Ectodermal cell (in vitro differentiated cells): ENCODE measurements at regions not wholly inside any gene's neighbourhood (a gene's known extent, or its start where the extent isn't known, plus 50 kb on each side); places are given as distances from the start of the nearest gene placed in this dataset.

ENCODE experiments used
- H3K27ac ChIP-seq: 2 replicates; pipeline ENCODE4 v1.7.0; 2013; ENCODE audit warnings: mild to moderate bottlenecking, low read depth, low read length; ENCODE audit not compliant: insufficient read depth, poor library complexity, severe bottlenecking
- H3K27me3 ChIP-seq: 2 replicates; pipeline ENCODE4 v1.7.0; 2013; ENCODE audit warnings: mild to moderate bottlenecking, low read length; ENCODE audit not compliant: insufficient read depth, control insufficient read depth, poor library complexity, severe bottlenecking
- H3K36me3 ChIP-seq: one replicate; pipeline ENCODE4 v1.7.0; 2013; ENCODE audit warnings: low read length; ENCODE audit not compliant: control insufficient read depth, insufficient read depth
- H3K4me1 ChIP-seq: one replicate; pipeline ENCODE4 v1.7.0; 2013; ENCODE audit warnings: low read length; ENCODE audit not compliant: control insufficient read depth, insufficient read depth
- H3K4me3 ChIP-seq: 2 replicates; pipeline ENCODE4 v1.7.0; 2013; ENCODE audit warnings: low read depth, low read length, control low read depth; ENCODE audit not compliant: insufficient read depth
- H3K9me3 ChIP-seq: 2 replicates; pipeline ENCODE4 v1.7.0; 2013; ENCODE audit warnings: mild to moderate bottlenecking, low read length, moderate library complexity; ENCODE audit not compliant: control insufficient read depth
- WGBS, 2 experiments: methylation state at CpG; one replicate each; pipeline ENCODE4 v1.1.7; 2013; ENCODE audit warnings: missing lambda C conversion rate in 2 of 2; 5-methylcytosine and 5-hydroxymethylcytosine counted together

DNA sequence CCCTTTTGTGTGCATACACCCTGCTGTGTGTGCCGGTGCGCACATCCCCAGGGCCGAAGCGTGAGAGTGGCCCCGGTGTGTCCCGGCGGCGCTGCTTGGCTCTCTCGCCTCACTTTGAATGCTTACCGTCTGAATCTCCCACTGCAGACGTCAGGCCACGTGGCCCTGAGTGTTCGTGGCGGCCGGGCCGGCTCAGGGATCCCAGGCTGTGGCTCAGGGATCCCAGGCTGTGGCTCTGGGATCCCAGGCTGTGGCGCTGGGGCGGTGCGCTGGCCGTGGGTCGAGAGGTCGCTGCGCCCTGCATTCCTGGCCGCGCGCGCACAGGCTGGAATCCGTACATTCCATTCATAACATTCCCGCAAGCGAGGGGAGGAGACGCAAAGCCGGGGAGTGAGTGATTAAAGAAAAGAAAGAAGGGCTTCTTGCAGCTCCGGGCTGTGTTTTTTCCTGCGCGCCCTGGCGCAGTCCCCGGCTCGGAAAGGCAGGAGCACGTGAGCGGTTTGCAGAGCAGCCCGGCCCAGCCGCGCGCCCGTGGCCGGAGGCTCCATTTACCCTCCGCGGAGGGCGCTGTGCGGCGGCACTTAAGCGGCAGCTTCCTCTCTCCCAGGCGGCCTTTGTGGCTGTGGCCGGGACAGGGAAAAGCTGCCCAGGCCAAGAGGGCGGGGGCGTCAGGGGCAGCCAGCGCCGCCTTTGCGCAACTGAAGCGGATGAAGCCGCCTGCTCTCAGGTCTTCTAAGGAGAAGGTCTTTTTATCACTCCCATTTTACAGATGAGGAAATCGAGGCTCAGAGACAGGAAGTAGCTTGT, 87.0 kb upstream of the ALDH1L1 start:
- Histone ChIP-seq H3K36me3 (no peaks in the 10 kb centered on the region), H3K4me3 (peak overlapping the region; percentile 36), H3K27me3 (peaks cover 3% of the 10 kb centered on the region), H3K4me1 (peaks cover 14% of the 10 kb centered on the region), H3K9me3 (no peaks in the 10 kb centered on the region), H3K27ac (peak overlapping the region; percentile 96)
- WGBS, 2 experiments = 5 to 6% methylated on average over 62 of the region's 62 CpGs

- Histone ChIP-seq H3K4me1 (peaks cover 14% of the 10 kb centered on the region), H3K27ac (peak overlapping the region; percentile 96), H3K36me3 (no peaks in the 10 kb centered on the region), H3K27me3 (peaks cover 3% of the 10 kb centered on the region), H3K9me3 (no peaks in the 10 kb centered on the region), H3K4me3 (peak overlapping the region; percentile 36)
- 70 to 73% methylated on average over 8 of the region's 8 CpGs for WGBS, 2 experiments
Measured at GRCh38 chr3:126266850-126267168, 86.4 kb upstream of the ALDH1L1 start.

GRCh38 chr3:126266291-126266840, 86.0 kb upstream of the ALDH1L1 start:
- 69% methylated on average over 15 of the region's 15 CpGs for WGBS, 2 experiments
- H3K9me3 ChIP-seq = no peaks in the 10 kb centered on the region
- H3K27ac ChIP-seq = peak overlapping the region; percentile 96
- peaks cover 3% of the 10 kb centered on the region for H3K27me3 ChIP-seq
- peaks cover 14% of the 10 kb centered on the region for H3K4me1 ChIP-seq
- H3K36me3 ChIP-seq = no peaks in the 10 kb centered on the region
- H3K4me3 ChIP-seq = peak overlapping the region; percentile 36

DNA sequence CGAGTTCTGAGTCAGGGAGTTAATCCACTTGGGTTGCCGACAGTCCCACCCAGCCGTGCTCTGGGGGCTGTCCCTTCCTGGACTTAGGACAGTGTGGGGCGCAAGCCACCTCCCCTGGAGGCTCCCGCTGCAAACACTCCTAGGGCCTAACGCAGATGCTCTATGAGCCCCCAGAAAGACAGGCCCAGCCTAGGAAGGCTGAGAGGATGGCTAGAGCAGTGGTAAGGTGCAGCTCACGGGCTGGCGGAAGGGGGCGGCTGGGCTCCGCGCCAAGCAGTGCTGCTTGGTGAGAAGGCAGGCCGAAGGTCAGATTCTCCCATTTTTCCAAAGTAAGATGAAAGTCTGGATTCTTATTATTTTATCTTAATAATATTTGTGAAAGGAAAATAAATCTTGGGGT, 84.6 kb upstream of the ALDH1L1 start:
- H3K4me3 ChIP-seq = no peak overlapping the region
- no peak overlapping the region for H3K27ac ChIP-seq
- peaks cover 3% of the 10 kb centered on the region for H3K27me3 ChIP-seq
- H3K9me3 ChIP-seq = no peaks in the 10 kb centered on the region
- WGBS, 2 experiments = 88 to 93% methylated on average over 12 of the region's 12 CpGs
- peaks cover 14% of the 10 kb centered on the region for H3K4me1 ChIP-seq
- H3K36me3 ChIP-seq = no peaks in the 10 kb centered on the region

DNA sequence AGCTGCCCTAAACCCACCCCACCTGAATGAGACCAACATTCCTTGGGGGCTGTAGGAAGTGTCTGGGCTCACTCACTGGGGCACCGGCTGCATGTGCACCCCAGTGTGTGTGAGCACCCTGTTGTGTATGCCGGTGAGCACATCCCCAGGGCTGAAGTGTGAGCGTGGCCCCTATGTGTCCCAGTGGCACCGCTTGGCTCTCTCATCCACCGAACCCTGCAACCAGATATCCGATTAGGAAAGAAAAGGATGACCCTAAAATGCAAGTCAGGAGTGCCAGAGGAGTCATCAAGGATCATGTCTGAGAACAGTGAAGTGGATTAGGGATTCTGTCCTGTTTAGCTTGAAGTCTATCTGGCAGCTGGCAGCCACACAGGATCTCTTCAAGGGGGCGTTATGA, 84.0 kb upstream of the ALDH1L1 start:
- H3K9me3 ChIP-seq = no peaks in the 10 kb centered on the region
- no peak overlapping the region for H3K4me3 ChIP-seq
- peaks cover 3% of the 10 kb centered on the region for H3K27me3 ChIP-seq
- no peaks in the 10 kb centered on the region for H3K36me3 ChIP-seq
- H3K27ac ChIP-seq = no peak overlapping the region
- H3K4me1 ChIP-seq = peaks cover 14% of the 10 kb centered on the region
- WGBS, 2 experiments = 87% methylated on average over 7 of the region's 7 CpGs

GRCh38 chr3:126263971-126264370, 83.6 kb upstream of the ALDH1L1 start:
- H3K4me3 ChIP-seq = no peak overlapping the region
- 90 to 95% methylated on average over 4 of the region's 4 CpGs for WGBS, 2 experiments
- H3K9me3 ChIP-seq = no peaks in the 10 kb centered on the region
- no peak overlapping the region for H3K27ac ChIP-seq
- no peaks in the 10 kb centered on the region for H3K36me3 ChIP-seq
- H3K4me1 ChIP-seq = peaks cover 14% of the 10 kb centered on the region
- peaks cover 3% of the 10 kb centered on the region for H3K27me3 ChIP-seq

DNA sequence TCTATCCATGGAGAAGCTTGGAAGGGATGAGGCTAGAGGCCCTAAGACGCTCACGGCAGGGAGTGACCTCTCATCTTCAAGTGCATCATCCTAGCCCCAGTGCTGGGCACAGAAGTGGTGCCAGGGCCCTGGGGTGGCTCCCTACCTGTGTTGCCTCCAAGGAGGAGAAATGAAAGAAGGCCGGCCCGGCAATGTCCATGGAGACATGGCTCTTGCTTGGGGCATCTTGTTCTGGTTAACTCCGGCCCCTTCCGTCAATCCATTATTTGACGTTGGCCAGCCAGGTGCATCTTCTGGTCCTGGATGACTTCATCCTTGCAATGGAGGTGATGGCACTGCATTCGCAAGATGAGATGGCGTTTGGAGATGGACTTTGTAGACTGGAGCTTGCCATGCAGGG, 83.2 kb upstream of the ALDH1L1 start:
- Histone ChIP-seq H3K27me3 (peaks cover 3% of the 10 kb centered on the region), H3K4me1 (peaks cover 14% of the 10 kb centered on the region), H3K36me3 (no peaks in the 10 kb centered on the region), H3K9me3 (no peaks in the 10 kb centered on the region), H3K4me3 (no peak overlapping the region), H3K27ac (no peak overlapping the region)
- WGBS, 2 experiments = 96% methylated on average over 9 of the region's 9 CpGs

DNA sequence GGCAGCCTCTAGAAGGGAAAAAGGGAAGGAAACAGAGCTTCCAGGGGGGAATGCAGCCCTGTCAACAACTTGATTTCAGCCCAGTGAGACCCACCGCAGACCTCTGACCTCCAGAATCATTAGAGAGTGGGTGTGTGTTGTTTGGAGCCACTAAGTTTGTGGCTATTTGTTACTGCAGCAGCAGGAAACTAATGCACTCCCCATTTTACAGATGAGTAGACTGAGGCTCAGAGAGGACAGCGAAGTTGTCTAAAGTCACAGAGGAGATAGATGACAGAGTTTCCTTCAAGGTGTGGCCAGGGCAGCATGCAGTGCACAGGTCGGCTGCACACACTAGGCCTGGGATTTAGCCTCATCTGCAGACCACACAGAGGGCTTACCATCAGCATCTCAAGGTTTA, 81.8 kb upstream of the ALDH1L1 start:
- no peaks in the 10 kb centered on the region for H3K36me3 ChIP-seq
- H3K27me3 ChIP-seq = peaks cover 3% of the 10 kb centered on the region
- no peaks in the 10 kb centered on the region for H3K9me3 ChIP-seq
- H3K4me3 ChIP-seq = no peak overlapping the region
- H3K4me1 ChIP-seq = peaks cover 7% of the 10 kb centered on the region
- H3K27ac ChIP-seq = no peak overlapping the region
- 93 to 94% methylated on average over 3 of the region's 3 CpGs for WGBS, 2 experiments

GRCh38 chr3:126261037-126261436, 80.7 kb upstream of the ALDH1L1 start:
- Histone ChIP-seq H3K27ac (peak overlapping the region; percentile 58), H3K36me3 (no peaks in the 10 kb centered on the region), H3K4me3 (no peak overlapping the region), H3K27me3 (no peaks in the 10 kb centered on the region), H3K9me3 (no peaks in the 10 kb centered on the region), H3K4me1 (no peaks in the 10 kb centered on the region)
- 67 to 72% methylated on average over 6 of the region's 6 CpGs for WGBS, 2 experiments

DNA sequence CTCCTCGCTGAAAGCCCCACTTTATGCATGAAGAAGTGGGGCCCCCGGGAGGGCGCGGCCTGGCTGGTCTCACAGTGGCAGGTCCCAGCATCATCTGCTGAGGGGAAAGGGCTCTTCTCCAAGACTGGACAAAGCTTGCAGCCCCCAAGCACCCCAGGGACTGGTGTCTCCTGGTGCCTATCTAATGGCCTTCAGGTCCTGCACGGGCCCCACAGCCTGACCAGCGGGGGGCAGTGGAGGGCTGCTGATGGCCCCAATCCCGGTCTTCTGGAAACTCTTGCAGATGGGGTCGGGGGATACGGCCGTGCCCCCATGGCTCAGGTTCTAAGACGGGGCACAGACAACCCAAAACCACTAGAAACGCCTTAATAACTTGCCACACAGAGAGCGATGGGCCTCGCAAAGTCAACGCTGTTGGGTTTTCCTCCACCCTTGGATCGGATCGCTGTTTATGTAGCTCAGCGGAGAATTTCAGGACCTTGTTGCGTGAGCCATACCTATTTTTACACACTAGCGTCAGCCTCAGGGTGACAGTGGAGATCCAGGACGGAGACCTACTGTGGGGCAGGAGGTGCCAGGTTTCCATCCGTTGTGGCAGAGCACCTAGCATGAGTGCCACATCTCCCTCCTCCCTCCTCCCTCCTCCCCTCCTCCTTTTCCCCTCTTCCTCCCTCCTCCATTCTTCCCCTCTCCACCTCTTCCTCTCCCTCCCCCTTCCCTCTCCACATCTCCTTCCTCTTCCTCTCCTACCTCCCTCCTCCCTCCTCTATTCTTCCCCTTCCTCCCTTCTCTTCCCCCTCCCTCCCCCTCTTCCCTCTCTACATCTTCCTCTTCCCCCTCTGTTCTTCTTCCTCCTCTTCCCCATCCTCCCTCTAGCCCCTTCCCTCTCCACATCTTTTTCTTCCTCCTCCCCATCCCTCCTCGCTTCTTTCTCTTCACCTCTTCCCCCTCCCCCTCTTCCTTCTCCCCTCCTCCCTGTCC, 79.3 kb upstream of the ALDH1L1 start:
- Histone ChIP-seq H3K27me3 (no peaks in the 10 kb centered on the region), H3K4me1 (no peaks in the 10 kb centered on the region), H3K4me3 (no peak overlapping the region)

More for the DNA sequence above, 79.3 kb upstream of the ALDH1L1 start:
- H3K27ac ChIP-seq = no peak overlapping the region
- H3K36me3 ChIP-seq = no peaks in the 10 kb centered on the region
- WGBS, 2 experiments = 65 to 67% methylated on average over 23 of the region's 23 CpGs
- no peaks in the 10 kb centered on the region for H3K9me3 ChIP-seq
